ENCODE measurements at regions not wholly inside any gene's neighbourhood (a gene's known extent, or its start where the extent isn't known, plus 50 kb on each side); places are given as distances from the start of the nearest gene placed in this dataset.

- H3K4me3 ChIP-seq = peak overlapping the region in 1 of 10 experiments; percentile 5; a peak in 2 of 20 replicates
- no peaks in the 10 kb centered on the region for H4K20me1 ChIP-seq
- H3K27me3 ChIP-seq = peaks cover 0 to 15% (median 0%) of the 10 kb centered on the region in 11 experiments; a peak in 1 of 22 replicates
- peaks cover 9 to 16% (median 11%) of the 10 kb centered on the region in 10 experiments for H3K4me1 ChIP-seq
- no peaks in the 10 kb centered on the region for H3K36me3 ChIP-seq
- no peak for TF ChIP-seq Cebpa-rat (IDR thresholded peaks at IDR 0.05)
- H3K4me2 ChIP-seq = peak overlapping the region; percentile 25 to 56 (median 50); a peak in 21 of 22 replicates
- H3K27ac ChIP-seq = peak overlapping the region; percentile 26 to 80 (median 70); a peak in 20 of 22 replicates
- H3K9me3 ChIP-seq (replicated peaks in 1 of 11) = peaks cover 0 to 37% (median 10%) of the 10 kb centered on the region in 11 experiments; a peak in 10 of 22 replicates
- peak overlapping the region in 1 of 11 experiments; percentile 4; a peak in 2 of 22 replicates for H3K9ac ChIP-seq
Observed at GRCh38 chr18:61972389-61973264, 79.8 kb upstream of the RNF152 start.

GRCh38 chr18:61967252-61967891, 74.6 kb upstream of the RNF152 start:
- Histone ChIP-seq H3K9ac (no peak overlapping the region), H3K9me3 (replicated peaks in 1 of 11) (peaks cover 0 to 34% (median 6%) of the 10 kb centered on the region in 11 experiments; a peak in 10 of 22 replicates), H3K27ac (no peak overlapping the region), H3K4me2 (no peak overlapping the region), H3K27me3 (peaks cover 0 to 50% (median 0%) of the 10 kb centered on the region in 11 experiments; a peak in 4 of 22 replicates), H4K20me1 (no peaks in the 10 kb centered on the region), H3K36me3 (no peaks in the 10 kb centered on the region), H3K4me3 (no peak overlapping the region), H3K4me1 (peaks cover 1 to 6% (median 5%) of the 10 kb centered on the region in 10 experiments; a peak in 19 of 20 replicates)
- no peak for TF ChIP-seq Cebpa-rat (IDR thresholded peaks at IDR 0.05)

GRCh38 chr18:61965311-61965710, 72.5 kb upstream of the RNF152 start:
- Histone ChIP-seq H3K27ac (no peak overlapping the region), H3K4me1 (peaks cover 0 to 8% (median 6%) of the 10 kb centered on the region in 10 experiments; a peak in 16 of 20 replicates), H3K4me3 (no peak overlapping the region), H4K20me1 (no peaks in the 10 kb centered on the region), H3K4me2 (no peak overlapping the region), H3K9ac (no peak overlapping the region), H3K9me3 (replicated peaks in 1 of 11) (peaks cover 8 to 45% (median 20%) of the 10 kb centered on the region in 11 experiments; a peak in 20 of 22 replicates), H3K27me3 (peaks cover 0 to 70% (median 0%) of the 10 kb centered on the region in 11 experiments; a peak in 4 of 22 replicates), H3K36me3 (peaks cover 0 to 7% (median 0%) of the 10 kb centered on the region in 11 experiments; a peak in 2 of 22 replicates)
- no peak for TF ChIP-seq Cebpa-rat (IDR thresholded peaks at IDR 0.05)

GRCh38 chr18:61964616-61965015, 71.8 kb upstream of the RNF152 start:
- Histone ChIP-seq H3K36me3 (peaks cover 0 to 7% (median 0%) of the 10 kb centered on the region in 11 experiments; a peak in 2 of 22 replicates), H3K27me3 (peaks cover 0 to 77% (median 0%) of the 10 kb centered on the region in 11 experiments; a peak in 4 of 22 replicates)
- TF ChIP-seq Cebpa-rat (IDR thresholded peaks at IDR 0.05) = no peak

GRCh38 chr18:61963705-61964104, 70.9 kb upstream of the RNF152 start:
- peaks cover 15 to 61% (median 35%) of the 10 kb centered on the region in 11 experiments for H3K9me3 ChIP-seq (replicated peaks in 1 of 11)
- no peak for TF ChIP-seq Cebpa-rat (IDR thresholded peaks at IDR 0.05)
- peaks cover 0 to 86% (median 0%) of the 10 kb centered on the region in 11 experiments; a peak in 4 of 22 replicates for H3K27me3 ChIP-seq

More at GRCh38 chr18:61964616-61965015, 71.8 kb upstream of the RNF152 start:
- Histone ChIP-seq H3K4me2 (no peak overlapping the region), H3K27ac (no peak overlapping the region), H3K4me1 (peaks cover 0 to 15% (median 13%) of the 10 kb centered on the region in 10 experiments; a peak in 16 of 20 replicates), H3K9ac (no peak overlapping the region), H4K20me1 (no peaks in the 10 kb centered on the region), H3K4me3 (no peak overlapping the region), H3K9me3 (replicated peaks in 1 of 11) (peaks cover 8 to 52% (median 26%) of the 10 kb centered on the region in 11 experiments; a peak in 20 of 22 replicates)

GRCh38 chr18:61957801-61958516, 65.2 kb upstream of the RNF152 start:
- H3K4me1 ChIP-seq = peaks cover 18 to 55% (median 46%) of the 10 kb centered on the region in 10 experiments
- H3K9ac ChIP-seq = no peak overlapping the region
- peaks cover 55 to 93% (median 80%) of the 10 kb centered on the region in 11 experiments for H3K9me3 ChIP-seq (replicated peaks in 1 of 11)
- H3K4me3 ChIP-seq = peak overlapping the region in 2 of 10 experiments; percentile 16 to 22; a peak in 3 of 20 replicates
- peak overlapping the region in 9 of 11 experiments; percentile 5 to 70 (median 33); a peak in 13 of 22 replicates for H3K4me2 ChIP-seq
- H3K27me3 ChIP-seq = peaks cover 0 to 90% (median 0%) of the 10 kb centered on the region in 11 experiments; a peak in 4 of 22 replicates
- H3K36me3 ChIP-seq = peaks cover 0 to 10% (median 0%) of the 10 kb centered on the region in 11 experiments; a peak in 4 of 22 replicates
- TF ChIP-seq Cebpa-rat (IDR thresholded peaks at IDR 0.05) = no peak
- no peaks in the 10 kb centered on the region for H4K20me1 ChIP-seq
- peak overlapping the region in 2 of 11 experiments; percentile 12 to 24; a peak in 4 of 22 replicates for H3K27ac ChIP-seq

More at GRCh38 chr18:61963705-61964104, 70.9 kb upstream of the RNF152 start:
- Histone ChIP-seq H3K4me3 (no peak overlapping the region), H3K36me3 (peaks cover 0 to 7% (median 0%) of the 10 kb centered on the region in 11 experiments; a peak in 2 of 22 replicates), H4K20me1 (no peaks in the 10 kb centered on the region), H3K4me2 (no peak overlapping the region), H3K9ac (no peak overlapping the region), H3K27ac (no peak overlapping the region), H3K4me1 (peaks cover 0 to 23% (median 20%) of the 10 kb centered on the region in 10 experiments; a peak in 16 of 20 replicates)

- Histone ChIP-seq H3K4me2 (peak overlapping the region; percentile 1 to 71 (median 49); a peak in 19 of 22 replicates), H3K4me1 (peaks cover 27 to 61% (median 48%) of the 10 kb centered on the region in 10 experiments), H3K27me3 (peaks cover 0 to 82% (median 0%) of the 10 kb centered on the region in 11 experiments; a peak in 4 of 22 replicates), H3K27ac (peak overlapping the region in 5 of 11 experiments; percentile 0 to 29 (median 14); a peak in 3 of 22 replicates), H3K9ac (no peak overlapping the region), H3K4me3 (peak overlapping the region in 1 of 10 experiments; percentile 26; a peak in 1 of 20 replicates), H4K20me1 (peaks cover 0 to 4% (median 0%) of the 10 kb centered on the region in 11 experiments; a peak in 1 of 22 replicates), H3K36me3 (peaks cover 0 to 10% (median 0%) of the 10 kb centered on the region in 11 experiments; a peak in 4 of 22 replicates), H3K9me3 (replicated peaks in 1 of 11) (peaks cover 45 to 72% (median 65%) of the 10 kb centered on the region in 11 experiments)
- TF ChIP-seq Cebpa-rat (IDR thresholded peaks at IDR 0.05) = no peak
Observed at GRCh38 chr18:61955644-61956043, 62.8 kb upstream of the RNF152 start.
